Erythroblast (primary cell): ENCODE measurements at regions not wholly inside any gene's neighbourhood (a gene's known extent, or its start where the extent isn't known, plus 50 kb on each side); places are given as distances from the start of the nearest gene placed in this dataset.

ENCODE experiments used
- DNase-seq, 2 experiments: peaks; one replicate each; lab custom pipeline; 2025; lab: John Stamatoyannopoulos, UW
- GATA1 ChIP-seq: IDR thresholded peaks from 2 replicates; pipeline ENCODE4 v1.6.1; 2011; ENCODE audit warnings: low read depth, mild to moderate bottlenecking, control low read depth, low read length, moderate library complexity
- POLR2A ChIP-seq: IDR thresholded peaks from 2 replicates; pipeline ENCODE4 v1.6.1; 2011; ENCODE audit warnings: mild to moderate bottlenecking, low read length

GRCh38 chr5:4540375-4541173 is 599.6 kb upstream of the ADAMTS16 start:
- no peak for TF ChIP-seq GATA1
- TF ChIP-seq POLR2A = no peak
- DNase-seq = no peak

GRCh38 chr5:4541334-4541733 is 598.8 kb upstream of the ADAMTS16 start:
- DNase-seq = no peak

GRCh38 chr5:4542145-4542778 is 597.9 kb upstream of the ADAMTS16 start:
- TF ChIP-seq GATA1 (no peak), POLR2A (no peak)
- no peak for DNase-seq

More at GRCh38 chr5:4541334-4541733, 598.8 kb upstream of the ADAMTS16 start:
- TF ChIP-seq GATA1 = no peak

GRCh38 chr5:4544049-4544670 is 596.0 kb upstream of the ADAMTS16 start:
- DNase-seq = no peak
- TF ChIP-seq POLR2A = no peak
- TF ChIP-seq GATA1 = no peak

GRCh38 chr5:4547547-4547946 is 592.6 kb upstream of the ADAMTS16 start:
- no peak for DNase-seq
- no peak for TF ChIP-seq POLR2A
- no peak for TF ChIP-seq GATA1

GRCh38 chr5:4548341-4548740 is 591.8 kb upstream of the ADAMTS16 start:
- TF ChIP-seq GATA1 (no peak), POLR2A (no peak)

GRCh38 chr5:4549351-4549750 is 590.8 kb upstream of the ADAMTS16 start:
- TF ChIP-seq GATA1 = no peak
- no peak for TF ChIP-seq POLR2A
- DNase-seq = no peak

More at GRCh38 chr5:4548341-4548740, 591.8 kb upstream of the ADAMTS16 start:
- DNase-seq = no peak

- TF ChIP-seq GATA1 (no peak), POLR2A (no peak)
- no peak for DNase-seq
These were observed 589.1 kb upstream of the ADAMTS16 start for GRCh38 chr5:4551034-4551433.

GRCh38 chr5:4553130-4553529 is 587.0 kb upstream of the ADAMTS16 start:
- no peak for DNase-seq
- TF ChIP-seq POLR2A (no peak), GATA1 (no peak)

- no peak for DNase-seq
- TF ChIP-seq GATA1 (no peak), POLR2A (no peak)
These were observed 586.2 kb upstream of the ADAMTS16 start for GRCh38 chr5:4553978-4554377.

- no peak for DNase-seq
- no peak for TF ChIP-seq POLR2A
- no peak for TF ChIP-seq GATA1
These were observed 584.3 kb upstream of the ADAMTS16 start for GRCh38 chr5:4555725-4556285.

- no peak for TF ChIP-seq POLR2A
- TF ChIP-seq GATA1 = no peak
These were observed 578.7 kb upstream of the ADAMTS16 start for GRCh38 chr5:4561403-4561802.

GRCh38 chr5:4563400-4563799 is 576.7 kb upstream of the ADAMTS16 start:
- DNase-seq = no peak
- no peak for TF ChIP-seq POLR2A
- TF ChIP-seq GATA1 = no peak

More at GRCh38 chr5:4561403-4561802, 578.7 kb upstream of the ADAMTS16 start:
- DNase-seq = no peak

- DNase-seq = no peak
- TF ChIP-seq GATA1 = no peak
These were observed 569.8 kb upstream of the ADAMTS16 start for GRCh38 chr5:4570047-4570995.
